ENCODE measurements at regions not wholly inside any gene's neighbourhood (a gene's known extent, or its start where the extent isn't known, plus 50 kb on each side); places are given as distances from the start of the nearest gene placed in this dataset.

DNA sequence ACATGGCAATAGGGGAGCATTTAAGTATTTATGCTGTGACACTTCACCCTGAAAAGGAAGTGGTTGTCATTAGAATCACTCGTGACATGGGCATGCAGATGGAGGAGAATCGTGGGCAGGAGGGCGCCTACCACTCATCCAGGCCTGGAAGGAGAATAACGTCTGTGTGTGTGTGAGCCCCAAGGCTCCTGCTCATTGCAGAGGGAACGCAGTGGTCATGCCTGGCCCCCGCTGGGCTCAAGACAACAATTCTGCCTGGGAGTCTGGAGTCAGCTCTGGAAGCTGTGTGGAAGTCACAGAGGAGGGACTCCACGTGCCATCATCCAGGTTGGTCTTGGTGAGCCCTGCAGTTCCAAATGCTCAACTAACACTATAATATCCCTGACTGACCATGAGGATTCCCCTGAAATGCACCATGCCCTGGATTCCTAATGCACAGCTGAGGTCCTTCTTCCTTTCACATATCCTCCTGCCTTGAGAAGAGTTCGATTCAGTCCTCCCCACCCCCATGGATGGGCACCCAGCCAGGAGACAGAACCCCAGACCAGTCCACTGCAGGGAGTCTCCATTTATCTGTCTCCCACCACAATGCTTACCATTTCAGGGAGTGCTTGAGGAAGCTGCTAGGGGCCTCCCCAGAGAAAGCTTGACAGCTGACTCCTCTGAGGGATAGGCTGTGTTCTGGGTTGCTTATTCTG, 446.9 kb upstream of the B3GAT1 start:
- H3K27me3 Mint-ChIP-seq (ENCODE audit: low read depth, unreplicated experiment) = peaks cover 43% of the 10 kb centered on the region
- no peaks in the 10 kb centered on the region for H3K9me3 ChIP-seq (ENCODE audit: insufficient read depth, low read depth, low read length)
- H3K9me3 Mint-ChIP-seq (ENCODE audit: unreplicated experiment) = peaks cover 5% of the 10 kb centered on the region
- TF ChIP-seq EZH2 (IDR thresholded peaks at IDR 0.05; ENCODE audit: insufficient read depth, low read length) = no peak
- TF ChIP-seq, protein P1, sequence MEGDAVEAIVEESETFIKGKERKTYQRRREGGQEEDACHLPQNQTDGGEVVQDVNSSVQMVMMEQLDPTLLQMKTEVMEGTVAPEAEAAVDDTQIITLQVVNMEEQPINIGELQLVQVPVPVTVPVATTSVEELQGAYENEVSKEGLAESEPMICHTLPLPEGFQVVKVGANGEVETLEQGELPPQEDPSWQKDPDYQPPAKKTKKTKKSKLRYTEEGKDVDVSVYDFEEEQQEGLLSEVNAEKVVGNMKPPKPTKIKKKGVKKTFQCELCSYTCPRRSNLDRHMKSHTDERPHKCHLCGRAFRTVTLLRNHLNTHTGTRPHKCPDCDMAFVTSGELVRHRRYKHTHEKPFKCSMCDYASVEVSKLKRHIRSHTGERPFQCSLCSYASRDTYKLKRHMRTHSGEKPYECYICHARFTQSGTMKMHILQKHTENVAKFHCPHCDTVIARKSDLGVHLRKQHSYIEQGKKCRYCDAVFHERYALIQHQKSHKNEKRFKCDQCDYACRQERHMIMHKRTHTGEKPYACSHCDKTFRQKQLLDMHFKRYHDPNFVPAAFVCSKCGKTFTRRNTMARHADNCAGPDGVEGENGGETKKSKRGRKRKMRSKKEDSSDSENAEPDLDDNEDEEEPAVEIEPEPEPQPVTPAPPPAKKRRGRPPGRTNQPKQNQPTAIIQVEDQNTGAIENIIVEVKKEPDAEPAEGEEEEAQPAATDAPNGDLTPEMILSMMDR (IDR thresholded peaks at IDR 0.05; ENCODE audit: insufficient read depth, low read depth, low read length) = no peak
- no peak overlapping the region for H2AFZ ChIP-seq (ENCODE audit: low read depth, low read length)
- no peak overlapping the region for H3K27ac ChIP-seq (ENCODE audit: low read depth, low read length)
- H3K4me1 Mint-ChIP-seq (ENCODE audit: low read depth, unreplicated experiment) = peaks cover 8% of the 10 kb centered on the region
- no peak for FAIRE-seq
- no peaks in the 10 kb centered on the region for H3K36me3 ChIP-seq (ENCODE audit: insufficient read depth, low read length)
- H3K36me3 Mint-ChIP-seq (ENCODE audit: low read depth, unreplicated experiment) = no peaks in the 10 kb centered on the region
- H3K4me1 ChIP-seq (ENCODE audit: insufficient read depth, low read length) = no peaks in the 10 kb centered on the region
- DNase-seq (ENCODE audit: low read depth) = no peak
- no peak overlapping the region for H3K27ac Mint-ChIP-seq (ENCODE audit: unreplicated experiment)
- no peak overlapping the region for H3K9ac ChIP-seq (ENCODE audit: low read length)
- no peaks in the 10 kb centered on the region for H3K27me3 ChIP-seq (ENCODE audit: insufficient read depth, low read length)
- H3K4me2 ChIP-seq (ENCODE audit: low read length) = no peak overlapping the region
- no peak overlapping the region for H3K4me3 Mint-ChIP-seq (ENCODE audit: unreplicated experiment)
- no peaks in the 10 kb centered on the region for H4K20me1 ChIP-seq (ENCODE audit: insufficient read depth, low read length)
- no peak overlapping the region for H3K4me3 ChIP-seq (ENCODE audit: insufficient read depth, low read depth, low read length)
- H3K79me2 ChIP-seq (ENCODE audit: insufficient read depth, low read length) = no peaks in the 10 kb centered on the region

DNA sequence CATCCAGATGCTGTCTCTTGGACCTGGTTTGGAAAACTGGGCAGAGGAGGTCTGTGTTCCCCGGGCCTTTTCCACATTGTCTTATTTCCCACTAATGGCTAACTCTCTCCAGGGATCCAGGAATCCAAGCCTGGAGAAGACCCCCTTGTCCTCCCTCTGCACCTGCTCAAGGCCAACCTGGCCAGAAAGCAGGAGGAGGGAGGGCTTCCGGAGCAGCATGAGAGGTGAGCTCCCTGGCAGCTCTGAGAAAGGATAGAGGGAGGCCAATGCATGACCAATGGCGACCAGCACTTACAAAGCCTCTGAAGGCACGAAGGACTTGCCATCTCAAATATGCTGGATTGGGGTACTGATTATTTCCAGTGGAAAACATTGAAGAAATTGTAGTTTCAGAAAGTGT, 445.0 kb upstream of the B3GAT1 start:
- H3K4me3 ChIP-seq (ENCODE audit: insufficient read depth, low read depth, low read length) = no peak overlapping the region
- Mint-ChIP-seq H3K36me3 (ENCODE audit: low read depth, unreplicated experiment) (no peaks in the 10 kb centered on the region), H3K9me3 (ENCODE audit: unreplicated experiment) (peaks cover 5% of the 10 kb centered on the region), H3K4me3 (ENCODE audit: unreplicated experiment) (no peak overlapping the region), H3K4me1 (ENCODE audit: low read depth, unreplicated experiment) (peaks cover 4% of the 10 kb centered on the region), H3K27ac (ENCODE audit: unreplicated experiment) (no peak overlapping the region), H3K27me3 (ENCODE audit: low read depth, unreplicated experiment) (peaks cover 42% of the 10 kb centered on the region)
- no peak overlapping the region for H3K9ac ChIP-seq (ENCODE audit: low read length)
- TF ChIP-seq EZH2 (IDR thresholded peaks at IDR 0.05; ENCODE audit: insufficient read depth, low read length) = no peak
- TF ChIP-seq, protein P1 (IDR thresholded peaks at IDR 0.05; ENCODE audit: insufficient read depth, low read depth, low read length) = no peak
- no peak overlapping the region for H3K27ac ChIP-seq (ENCODE audit: low read depth, low read length)
- no peaks in the 10 kb centered on the region for H3K79me2 ChIP-seq (ENCODE audit: insufficient read depth, low read length)
- no peaks in the 10 kb centered on the region for H3K9me3 ChIP-seq (ENCODE audit: insufficient read depth, low read depth, low read length)
- H3K4me1 ChIP-seq (ENCODE audit: insufficient read depth, low read length) = no peaks in the 10 kb centered on the region
- no peak overlapping the region for H3K4me2 ChIP-seq (ENCODE audit: low read length)
- H3K36me3 ChIP-seq (ENCODE audit: insufficient read depth, low read length) = no peaks in the 10 kb centered on the region
- no peaks in the 10 kb centered on the region for H4K20me1 ChIP-seq (ENCODE audit: insufficient read depth, low read length)
- no peak for DNase-seq (ENCODE audit: low read depth)
- no peak for FAIRE-seq
- H3K27me3 ChIP-seq (ENCODE audit: insufficient read depth, low read length) = no peaks in the 10 kb centered on the region
- no peak overlapping the region for H2AFZ ChIP-seq (ENCODE audit: low read depth, low read length)

Data from astrocyte (in vitro differentiated cells and primary cell).